Neuron (in vitro differentiated cells): ENCODE measurements at regions not wholly inside any gene's neighbourhood (a gene's known extent, or its start where the extent isn't known, plus 50 kb on each side); places are given as distances from the start of the nearest gene placed in this dataset.

ENCODE experiments used
- H2AFZ ChIP-seq: one replicate; pipeline ENCODE4 v1.6.1; 2013; ENCODE audit warnings: low read depth, mild to moderate bottlenecking, inconsistent platforms, low read length, moderate library complexity
- H3K27me3 ChIP-seq: one replicate; pipeline ENCODE4 v1.6.1; 2013; ENCODE audit warnings: low read length; ENCODE audit not compliant: insufficient read depth
- H3K36me3 ChIP-seq: one replicate; pipeline ENCODE4 v1.6.1; 2013; ENCODE audit warnings: low read length; ENCODE audit not compliant: insufficient read depth
- H3K4me1 ChIP-seq: one replicate; pipeline ENCODE4 v1.6.1; 2013; ENCODE audit warnings: low read length; ENCODE audit not compliant: insufficient read depth
- H3K4me3 ChIP-seq: 2 replicates; pipeline ENCODE4 v1.5.1; 2013; ENCODE audit warnings: mild to moderate bottlenecking, low read length, moderate library complexity
- H3K9me3 ChIP-seq: one replicate; pipeline ENCODE4 v1.6.1; 2013; ENCODE audit warnings: low read length

- no peaks in the 10 kb centered on the region for H3K36me3 ChIP-seq
Measured at GRCh38 chr18:56481751-56482150, 156.6 kb downstream of the TXNL1 start.

DNA sequence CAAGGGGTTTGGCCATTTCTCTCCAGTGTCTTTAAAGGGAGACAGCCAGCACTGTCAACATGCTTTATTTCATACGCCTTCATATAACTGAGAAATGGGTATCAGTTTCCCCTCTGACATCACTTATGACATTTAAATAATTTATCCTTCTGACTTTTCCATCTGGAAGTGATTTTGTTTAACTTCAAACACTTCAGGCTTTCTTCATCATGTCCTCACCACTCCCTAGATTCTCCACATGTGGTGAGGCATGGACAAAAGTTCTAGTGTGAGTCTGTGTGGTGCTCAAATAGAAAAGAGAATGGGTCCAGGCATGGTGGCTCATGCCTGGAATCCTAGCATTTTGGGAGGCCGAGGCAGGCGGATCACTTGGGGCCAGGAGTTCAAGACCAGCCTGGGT, 158.6 kb downstream of the TXNL1 start:
- Histone ChIP-seq H3K27me3 (no peaks in the 10 kb centered on the region), H3K4me1 (no peaks in the 10 kb centered on the region), H3K4me3 (no peak overlapping the region), H2AFZ (no peak overlapping the region), H3K36me3 (no peaks in the 10 kb centered on the region), H3K9me3 (no peaks in the 10 kb centered on the region)

More at GRCh38 chr18:56481751-56482150, 156.6 kb downstream of the TXNL1 start:
- H3K27me3 ChIP-seq: no peaks in the 10 kb centered on the region
- H3K4me3 ChIP-seq: no peak overlapping the region
- H3K9me3 ChIP-seq: no peaks in the 10 kb centered on the region
- H2AFZ ChIP-seq: no peak overlapping the region
- no peaks in the 10 kb centered on the region for H3K4me1 ChIP-seq

DNA sequence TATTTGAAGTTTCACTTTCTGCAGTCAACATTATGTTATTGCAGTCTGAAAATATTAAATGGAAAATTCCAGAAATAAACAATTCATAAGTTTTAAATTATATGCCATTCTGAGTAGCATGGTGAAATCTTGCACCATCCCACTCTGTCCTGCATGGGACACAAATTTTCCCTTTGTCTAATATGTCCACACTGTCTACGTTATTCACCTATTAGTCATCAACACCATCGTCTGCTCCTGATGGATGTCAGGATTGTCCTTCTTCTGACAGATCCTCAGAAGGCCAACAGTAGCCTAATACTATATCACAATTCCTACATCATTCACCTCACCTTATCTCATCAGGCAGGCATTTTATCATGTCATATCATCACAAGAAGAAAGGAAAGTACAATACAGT, 163.1 kb downstream of the TXNL1 start:
- Histone ChIP-seq H3K4me3 (no peak overlapping the region), H3K4me1 (no peaks in the 10 kb centered on the region), H3K9me3 (no peaks in the 10 kb centered on the region), H2AFZ (no peak overlapping the region), H3K36me3 (no peaks in the 10 kb centered on the region), H3K27me3 (no peaks in the 10 kb centered on the region)

DNA sequence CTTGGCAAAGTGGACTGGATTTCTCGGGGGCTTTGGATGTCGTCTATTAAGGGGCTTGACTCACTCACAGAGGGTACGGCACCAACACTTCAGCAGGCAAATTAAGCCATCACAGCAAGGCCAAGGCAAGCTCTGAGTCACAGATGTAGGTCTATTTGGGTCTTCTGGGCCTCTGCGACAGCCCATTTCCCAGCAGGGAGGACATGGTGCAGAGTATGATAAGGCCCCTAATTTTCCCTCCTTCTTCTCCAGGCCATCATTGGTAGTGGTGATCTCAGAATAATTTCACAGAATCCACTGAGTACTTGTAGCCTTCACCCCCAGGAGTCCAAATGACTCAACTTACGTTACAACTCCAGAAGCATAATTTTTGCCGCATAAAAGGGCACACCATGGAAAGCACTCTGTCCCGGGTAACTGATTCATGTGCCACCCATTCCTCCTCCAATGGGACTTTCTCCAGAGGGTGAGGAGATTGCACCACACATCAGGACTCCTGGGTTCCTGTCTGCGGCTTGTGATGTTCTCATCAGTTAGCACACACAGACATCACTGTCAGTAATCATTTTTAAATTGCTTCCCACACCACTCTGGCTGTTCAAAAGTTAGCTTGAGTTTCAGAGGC, 164.9 kb downstream of the TXNL1 start:
- Histone ChIP-seq H2AFZ (no peak overlapping the region), H3K4me1 (no peaks in the 10 kb centered on the region), H3K27me3 (no peaks in the 10 kb centered on the region), H3K9me3 (no peaks in the 10 kb centered on the region), H3K36me3 (no peaks in the 10 kb centered on the region), H3K4me3 (no peak overlapping the region)

GRCh38 chr18:56470406-56471351, 167.7 kb downstream of the TXNL1 start:
- Histone ChIP-seq H3K27me3 (no peaks in the 10 kb centered on the region), H3K4me1 (no peaks in the 10 kb centered on the region), H3K9me3 (peaks cover 1% of the 10 kb centered on the region), H2AFZ (no peak overlapping the region), H3K36me3 (no peaks in the 10 kb centered on the region), H3K4me3 (no peak overlapping the region)

GRCh38 chr18:56469582-56469981, 168.8 kb downstream of the TXNL1 start:
- Histone ChIP-seq H3K4me1 (no peaks in the 10 kb centered on the region), H3K4me3 (no peak overlapping the region), H3K36me3 (no peaks in the 10 kb centered on the region), H3K27me3 (no peaks in the 10 kb centered on the region), H3K9me3 (peaks cover 1% of the 10 kb centered on the region), H2AFZ (no peak overlapping the region)

DNA sequence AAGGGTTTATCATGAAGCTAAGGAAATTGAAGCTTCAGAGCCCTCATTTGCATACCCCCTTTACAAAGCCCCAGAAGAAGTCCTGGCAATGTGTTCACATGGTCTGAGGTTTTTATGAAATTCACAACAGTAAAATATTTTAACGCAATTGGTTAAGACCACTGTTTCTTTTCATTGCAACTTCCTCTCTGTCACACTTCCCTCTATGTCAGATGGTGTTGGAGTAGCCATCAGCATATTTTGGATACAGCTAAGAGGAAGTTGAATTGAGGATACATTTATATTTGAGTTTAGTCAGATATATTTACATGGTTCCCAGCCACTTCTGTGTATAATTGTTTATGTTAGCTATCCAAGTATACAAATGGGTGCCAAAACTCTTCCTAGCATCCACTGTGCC, 170.0 kb downstream of the TXNL1 start:
- H3K9me3 ChIP-seq: peaks cover 1% of the 10 kb centered on the region

GRCh38 chr18:56462276-56462675, 176.1 kb downstream of the TXNL1 start:
- Histone ChIP-seq H3K36me3 (no peaks in the 10 kb centered on the region), H3K4me1 (no peaks in the 10 kb centered on the region), H3K4me3 (no peak overlapping the region), H2AFZ (no peak overlapping the region), H3K27me3 (no peaks in the 10 kb centered on the region), H3K9me3 (peaks cover 1% of the 10 kb centered on the region)

More for the DNA sequence above, 170.0 kb downstream of the TXNL1 start:
- Histone ChIP-seq H3K4me1 (no peaks in the 10 kb centered on the region), H3K4me3 (no peak overlapping the region), H3K27me3 (no peaks in the 10 kb centered on the region), H3K36me3 (no peaks in the 10 kb centered on the region), H2AFZ (no peak overlapping the region)

- no peak overlapping the region for H2AFZ ChIP-seq
- no peaks in the 10 kb centered on the region for H3K27me3 ChIP-seq
- H3K9me3 ChIP-seq: peaks cover 1% of the 10 kb centered on the region
- H3K36me3 ChIP-seq: no peaks in the 10 kb centered on the region
- H3K4me3 ChIP-seq: no peak overlapping the region
- H3K4me1 ChIP-seq: no peaks in the 10 kb centered on the region
Measured at GRCh38 chr18:56461151-56461550, 177.2 kb downstream of the TXNL1 start.

DNA sequence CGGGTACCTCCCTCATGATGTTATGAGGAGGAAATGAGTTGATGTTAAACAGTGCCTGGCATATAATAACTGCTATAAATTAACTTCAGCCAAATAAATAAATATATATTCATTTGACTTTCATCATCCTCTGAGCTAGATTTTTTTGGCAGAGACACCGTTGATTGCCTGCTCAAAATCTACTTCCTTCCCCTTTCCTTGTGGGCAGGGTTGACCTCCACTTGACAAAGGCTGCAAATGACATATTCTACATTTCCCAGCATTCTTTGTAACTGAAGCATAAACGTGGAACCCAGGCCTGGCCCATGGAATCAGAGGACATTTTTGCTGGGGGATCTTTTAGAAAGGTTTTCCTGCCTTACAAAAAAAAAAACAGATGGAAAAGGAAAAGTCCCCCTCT, 177.8 kb downstream of the TXNL1 start:
- Histone ChIP-seq H3K4me3 (no peak overlapping the region), H3K36me3 (no peaks in the 10 kb centered on the region), H3K27me3 (no peaks in the 10 kb centered on the region), H3K4me1 (no peaks in the 10 kb centered on the region), H3K9me3 (no peaks in the 10 kb centered on the region), H2AFZ (no peak overlapping the region)

GRCh38 chr18:56458770-56459712, 179.4 kb downstream of the TXNL1 start:
- H3K9me3 ChIP-seq: no peaks in the 10 kb centered on the region
- H3K4me3 ChIP-seq: no peak overlapping the region
- H3K27me3 ChIP-seq: no peaks in the 10 kb centered on the region
- H3K36me3 ChIP-seq: no peaks in the 10 kb centered on the region
- H2AFZ ChIP-seq: no peak overlapping the region
- no peaks in the 10 kb centered on the region for H3K4me1 ChIP-seq

DNA sequence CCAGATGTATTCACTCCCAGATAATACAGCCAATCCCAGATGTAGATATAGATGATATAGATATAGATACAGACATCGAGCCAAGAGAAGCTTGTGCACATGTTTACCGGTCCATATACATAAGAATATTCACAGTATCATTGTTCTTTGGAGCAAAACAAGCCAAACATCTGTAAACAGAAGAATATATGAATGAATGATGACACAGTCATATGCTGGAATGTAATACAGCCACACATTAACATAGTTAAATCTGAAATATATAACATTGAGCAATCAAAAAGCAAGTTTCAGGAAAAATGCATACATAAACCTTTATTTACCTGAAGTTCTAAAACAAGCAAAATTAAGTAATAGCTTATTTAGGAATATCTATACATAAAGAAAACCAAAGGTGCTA, 182.5 kb downstream of the TXNL1 start:
- no peak overlapping the region for H2AFZ ChIP-seq
- H3K4me3 ChIP-seq: no peak overlapping the region
- no peaks in the 10 kb centered on the region for H3K36me3 ChIP-seq
- H3K4me1 ChIP-seq: no peaks in the 10 kb centered on the region
- no peaks in the 10 kb centered on the region for H3K9me3 ChIP-seq
- H3K27me3 ChIP-seq: no peaks in the 10 kb centered on the region

DNA sequence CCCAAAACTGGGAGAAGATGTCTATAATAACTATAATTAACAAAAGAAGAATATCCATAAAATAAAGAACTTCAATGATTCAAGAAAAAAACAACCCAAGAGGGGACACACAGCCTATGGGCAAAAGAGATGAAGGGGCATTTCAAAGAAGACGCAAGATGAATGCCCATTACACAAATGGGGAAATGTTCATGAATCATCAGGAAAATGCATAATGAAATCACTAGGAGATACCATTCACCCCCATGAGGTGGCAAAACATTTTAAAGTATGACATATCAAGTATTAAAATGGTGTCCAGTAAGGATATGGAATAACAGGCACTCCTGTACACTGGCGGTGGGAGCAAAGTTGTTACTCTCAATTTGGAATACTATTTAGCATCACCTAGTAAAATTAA, 183.3 kb downstream of the TXNL1 start:
- no peak overlapping the region for H3K4me3 ChIP-seq
- no peaks in the 10 kb centered on the region for H3K4me1 ChIP-seq
- no peaks in the 10 kb centered on the region for H3K9me3 ChIP-seq
- no peaks in the 10 kb centered on the region for H3K27me3 ChIP-seq
- no peak overlapping the region for H2AFZ ChIP-seq
- no peaks in the 10 kb centered on the region for H3K36me3 ChIP-seq
